Calu3 (cell line): ENCODE measurements at regions not wholly inside any gene's neighbourhood (a gene's known extent, or its start where the extent isn't known, plus 50 kb on each side); places are given as distances from the start of the nearest gene placed in this dataset.

Experiments used
- BruUV-seq: library from RNA; stranded (reverse); fragments of 400-500 nt; replicated peaks from 2 replicates; lab custom pipeline; 2021; lab: Mats Ljungman, UMichigan
- CTCF ChIA-PET: fragments of 300-600 bp; sonication (Branson Sonifier 250); formaldehyde crosslinking; loops from one replicate; lab custom pipeline; 2022; ENCODE audit warnings: antibody characterized with exemption; lab: Charles Lee
- DNase-seq: peaks from one replicate; pipeline ENCODE4 v3.0.0; 2022
- H3K27ac Mint-ChIP-seq: one replicate; pipeline ENCODE4 v1.8.0; 2022; ENCODE audit warnings: mixed read lengths; ENCODE audit not compliant: unreplicated experiment
- H3K27me3 Mint-ChIP-seq: one replicate; pipeline ENCODE4 v1.8.0; 2022; ENCODE audit warnings: mixed read lengths; ENCODE audit not compliant: unreplicated experiment
- H3K36me3 Mint-ChIP-seq: one replicate; pipeline ENCODE4 v1.8.0; 2022; ENCODE audit warnings: mild to moderate bottlenecking, moderate library complexity, mixed read lengths; ENCODE audit not compliant: insufficient read depth, unreplicated experiment
- H3K4me1 Mint-ChIP-seq: one replicate; pipeline ENCODE4 v1.8.0; 2022; ENCODE audit warnings: mild to moderate bottlenecking, low read depth, mixed read lengths; ENCODE audit not compliant: unreplicated experiment
- H3K4me3 Mint-ChIP-seq: one replicate; pipeline ENCODE4 v1.8.0; 2022; ENCODE audit warnings: mild to moderate bottlenecking, low read depth, moderate library complexity, mixed read lengths; ENCODE audit not compliant: unreplicated experiment
- H3K9me3 Mint-ChIP-seq: one replicate; pipeline ENCODE4 v1.8.0; 2022; ENCODE audit warnings: low read depth, mixed read lengths; ENCODE audit not compliant: unreplicated experiment
- CTCF ChIP-seq: fragments of 200-600 bp; IDR thresholded peaks from one replicate; pipeline ENCODE4 v1.8.0; 2022; ENCODE audit warnings: antibody characterized with exemption; ENCODE audit not compliant: unreplicated experiment
- intact Hi-C: fragments of 100-400 bp; cut with micrococcal nuclease; formaldehyde crosslinking; loops from one replicate; pipeline ENCODE4 v1.10.0; 2022; ENCODE audit not compliant: unreplicated experiment

- Mint-ChIP-seq H3K27me3 (no peaks in the 10 kb centered on the region), H3K27ac (no peak overlapping the region), H3K4me3 (no peak overlapping the region), H3K9me3 (no peaks in the 10 kb centered on the region), H3K4me1 (no peaks in the 10 kb centered on the region), H3K36me3 (no peaks in the 10 kb centered on the region)
- DNase-seq = no peak
- no peak for TF ChIP-seq CTCF
- CTCF ChIA-PET = no interaction called here
- intact Hi-C loops = no loop called here
- BruUV-seq = no TSS peak
These were observed 99.3 kb upstream of the LMNTD1 start for GRCh38 chr12:25652371-25652770.

GRCh38 chr12:25653487-25654175 lies 100.5 kb upstream of the LMNTD1 start:
- CTCF ChIA-PET = no interaction called here
- Mint-ChIP-seq H3K9me3 (no peaks in the 10 kb centered on the region), H3K4me3 (no peak overlapping the region), H3K36me3 (no peaks in the 10 kb centered on the region), H3K4me1 (no peaks in the 10 kb centered on the region), H3K27me3 (no peaks in the 10 kb centered on the region), H3K27ac (no peak overlapping the region)
- BruUV-seq = no TSS peak
- intact Hi-C loops = no loop called here
- no peak for TF ChIP-seq CTCF
- DNase-seq = no peak

- Mint-ChIP-seq H3K9me3 (no peaks in the 10 kb centered on the region), H3K4me1 (no peaks in the 10 kb centered on the region), H3K4me3 (no peak overlapping the region), H3K27me3 (no peaks in the 10 kb centered on the region), H3K27ac (no peak overlapping the region), H3K36me3 (no peaks in the 10 kb centered on the region)
- BruUV-seq = no TSS peak
- DNase-seq = peak; percentile 47
- CTCF ChIA-PET = interaction anchor here (0.7 kb wide), 1 partner anchor 1193 kb away, joined by 3 read pairs; no protein-coding TSS in a partner anchor
- no peak for TF ChIP-seq CTCF
- intact Hi-C loops = no loop called here
These were observed 102.6 kb upstream of the LMNTD1 start for GRCh38 chr12:25655702-25656101.

- CTCF ChIA-PET = no interaction called here
- Mint-ChIP-seq H3K27me3 (peaks cover 13% of the 10 kb centered on the region), H3K27ac (no peak overlapping the region), H3K4me3 (no peak overlapping the region), H3K36me3 (no peaks in the 10 kb centered on the region), H3K4me1 (no peaks in the 10 kb centered on the region), H3K9me3 (peaks cover 2% of the 10 kb centered on the region)
- DNase-seq = no peak
- TF ChIP-seq CTCF = no peak
- intact Hi-C loops = no loop called here
- no TSS peak for BruUV-seq
These were observed 106.5 kb upstream of the LMNTD1 start for GRCh38 chr12:25659621-25660020.
